Suppressor macrophage (primary cell): ENCODE measurements at regions not wholly inside any gene's neighbourhood (a gene's known extent, or its start where the extent isn't known, plus 50 kb on each side); places are given as distances from the start of the nearest gene placed in this dataset.
"Not testable (repeated sequence)": the region's sequence is repeated elsewhere in the genome, so short reads cannot be mapped to it uniquely, and the experiment has no call there.

ENCODE experiments used
- DNase-seq, 4 experiments: peaks; one replicate each; pipeline ENCODE4 v3.0.0-alpha.2; 2020 to 2022

DNA sequence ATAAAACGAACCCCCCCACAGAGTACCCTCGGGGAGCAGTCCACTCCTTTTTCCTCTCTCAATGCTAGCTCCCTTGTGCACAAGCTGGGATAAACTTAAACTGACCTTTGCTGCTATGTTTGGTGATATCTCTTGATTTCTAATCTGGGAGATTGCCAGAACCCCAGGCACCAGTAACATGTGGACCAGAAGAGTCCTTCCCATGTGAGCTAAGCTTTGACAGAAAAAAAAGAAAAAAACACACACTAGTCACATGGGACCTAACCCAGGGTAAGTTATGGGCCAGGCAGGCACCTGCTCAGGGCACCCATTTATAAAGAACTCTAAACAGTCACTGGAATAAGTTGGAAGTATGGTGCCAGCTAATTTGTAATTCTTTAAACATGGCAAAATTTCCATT, 242.6 kb downstream of the EN1 start:
- no peak for DNase-seq

DNA sequence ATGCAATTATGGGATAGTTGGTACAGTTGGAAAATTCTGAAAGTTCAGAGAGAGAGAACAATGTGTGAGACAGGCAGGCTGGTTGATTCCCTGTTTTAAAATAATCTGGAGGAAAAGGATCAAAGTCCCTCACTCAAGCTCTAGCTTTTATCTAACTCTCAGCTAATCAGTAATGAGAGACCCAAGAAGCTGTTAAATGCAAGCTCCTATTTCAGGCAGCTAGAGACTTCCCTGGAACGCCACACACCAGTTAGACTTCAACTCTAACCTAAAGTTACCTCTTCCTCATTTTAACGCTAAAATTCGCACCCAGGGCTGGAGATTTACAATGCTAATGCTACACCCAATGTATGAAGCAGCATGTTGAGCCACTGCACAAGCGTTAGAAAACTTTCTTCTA, 243.1 kb downstream of the EN1 start:
- DNase-seq, result no peak

DNA sequence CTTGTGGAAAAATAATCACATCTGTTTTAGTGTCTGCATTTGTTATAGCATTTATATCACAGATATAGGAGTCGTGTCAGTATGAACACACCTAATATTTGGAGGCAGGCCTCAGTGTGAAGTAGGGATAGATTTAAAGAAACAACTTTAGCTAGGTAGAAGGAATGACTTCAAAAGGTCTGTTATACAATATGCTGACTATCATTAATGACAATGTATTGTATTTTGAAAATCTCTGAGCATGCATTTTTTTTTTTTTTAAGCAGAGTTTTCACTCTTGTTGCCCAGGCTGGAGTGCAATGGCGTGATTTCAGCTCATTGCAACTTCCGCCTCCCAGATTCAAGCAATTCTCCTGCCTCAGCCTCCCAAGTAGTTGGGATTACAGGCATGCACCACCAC, 248.3 kb downstream of the EN1 start:
- DNase-seq, result no peak

DNA sequence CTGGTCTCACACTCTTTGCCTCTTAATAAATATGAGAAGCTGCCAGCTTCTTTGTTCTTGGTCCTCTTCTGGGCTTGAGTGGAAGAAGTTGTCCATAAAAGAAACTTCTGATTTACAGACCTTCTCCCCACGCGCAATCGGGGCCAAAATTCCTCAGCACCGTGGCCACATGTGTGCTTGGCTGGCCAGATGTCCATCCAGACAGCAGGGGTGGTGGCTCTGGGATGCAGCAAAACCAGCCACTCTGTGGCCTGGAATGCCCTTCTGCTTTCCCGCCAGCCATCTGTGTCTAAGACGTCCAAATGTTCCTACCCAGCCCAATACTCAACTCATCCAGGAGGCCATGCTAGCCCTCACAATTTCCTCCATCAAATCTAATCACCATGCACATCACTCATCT, 250.8 kb downstream of the EN1 start:
- DNase-seq, result no peak

DNA sequence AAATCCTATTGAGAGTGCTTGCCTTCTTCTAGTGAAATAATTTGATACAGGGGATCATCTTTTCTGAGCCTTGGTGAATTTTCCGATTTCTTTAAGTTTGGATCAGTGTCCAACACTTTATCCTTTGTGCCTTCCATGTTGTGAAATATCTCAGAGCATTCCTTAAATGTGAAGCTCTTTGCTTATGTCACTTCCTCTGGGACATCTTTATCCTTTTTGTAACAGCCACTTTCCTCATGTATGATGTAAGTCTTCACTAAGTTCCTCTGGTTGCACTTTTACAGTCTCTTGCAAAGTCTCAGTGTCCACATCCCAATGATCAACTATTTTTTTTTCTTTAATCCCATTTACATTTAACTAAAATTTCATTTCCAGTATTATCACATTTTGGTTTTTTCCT, 254.2 kb downstream of the EN1 start:
- no peak for DNase-seq

DNA sequence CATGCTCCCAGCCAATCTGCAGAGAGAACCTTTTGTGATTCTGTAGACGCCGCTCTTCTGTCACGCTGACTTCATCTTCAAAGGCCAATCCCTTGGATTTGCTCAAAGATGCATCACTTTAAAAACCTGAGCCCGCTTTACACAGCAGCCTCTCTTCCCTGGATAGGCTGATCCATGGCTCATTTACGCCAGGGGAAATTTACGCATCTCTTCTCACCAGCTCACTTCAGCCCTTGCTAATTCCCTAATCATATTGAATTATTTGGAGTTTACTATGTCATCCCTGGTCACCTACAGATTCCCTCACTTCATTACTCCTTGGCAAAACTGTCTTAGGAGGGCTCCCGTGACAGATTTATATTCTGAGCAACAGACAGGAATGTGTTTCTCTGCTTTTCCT, 256.2 kb downstream of the EN1 start:
- no peak for DNase-seq

DNA sequence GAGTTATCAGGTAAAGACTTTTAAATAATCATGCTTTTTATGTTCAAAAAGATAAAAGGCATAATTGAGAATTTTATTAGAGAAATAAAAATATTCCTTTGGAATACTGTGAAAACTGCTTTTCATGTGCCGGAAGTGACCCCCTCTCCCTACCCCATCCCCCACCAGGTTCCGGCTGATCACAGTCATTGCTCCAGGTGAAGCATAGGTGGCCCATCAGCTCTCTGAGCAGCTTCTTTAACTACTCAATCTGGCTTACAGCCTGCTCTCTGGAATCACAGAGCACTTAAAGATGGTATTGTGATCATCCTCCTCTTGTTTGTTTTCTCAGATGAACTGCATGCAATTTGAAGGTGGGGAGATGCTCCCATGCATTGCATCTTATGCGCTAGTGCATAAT, 257.7 kb downstream of the EN1 start:
- DNase-seq, result no peak

DNA sequence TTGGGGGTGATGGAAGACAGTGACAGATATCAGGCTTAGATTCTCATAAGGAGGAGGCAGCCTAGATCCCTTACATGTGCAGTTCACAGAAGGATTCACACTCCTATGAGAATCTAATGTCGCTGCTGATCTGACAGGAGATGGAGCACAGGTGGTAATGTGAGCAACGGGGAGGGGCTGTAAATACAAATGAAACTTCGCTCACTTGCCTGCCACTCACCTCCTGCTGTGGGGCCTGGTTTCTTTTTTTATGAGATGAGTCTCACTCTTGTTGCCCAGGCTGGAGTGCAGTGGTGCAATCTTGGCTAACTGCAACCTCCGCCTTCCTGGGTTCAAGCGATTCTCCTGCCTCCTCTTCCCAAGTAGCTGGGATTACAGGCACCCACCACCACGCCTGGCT, 258.6 kb downstream of the EN1 start:
- no peak for DNase-seq

DNA sequence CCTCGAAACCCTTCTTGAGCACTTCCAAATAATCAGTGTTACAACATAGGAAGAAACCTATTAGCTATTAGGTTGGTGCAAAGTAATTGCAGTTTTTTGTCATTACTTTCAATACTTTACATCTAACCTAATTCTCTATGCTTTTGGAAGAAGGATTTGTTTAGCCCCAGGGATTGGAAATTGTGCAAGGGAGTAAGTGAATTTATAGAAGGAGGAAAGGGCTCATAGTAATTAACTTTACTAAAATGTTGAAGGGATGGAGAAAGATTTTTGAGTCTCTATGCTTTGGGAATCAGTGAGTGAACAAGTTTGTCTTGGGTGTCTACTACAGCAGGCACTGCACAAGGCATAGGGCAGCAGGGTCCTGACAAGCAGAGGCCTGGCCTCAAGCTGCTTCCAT, 261.1 kb downstream of the EN1 start:
- no peak for DNase-seq

DNA sequence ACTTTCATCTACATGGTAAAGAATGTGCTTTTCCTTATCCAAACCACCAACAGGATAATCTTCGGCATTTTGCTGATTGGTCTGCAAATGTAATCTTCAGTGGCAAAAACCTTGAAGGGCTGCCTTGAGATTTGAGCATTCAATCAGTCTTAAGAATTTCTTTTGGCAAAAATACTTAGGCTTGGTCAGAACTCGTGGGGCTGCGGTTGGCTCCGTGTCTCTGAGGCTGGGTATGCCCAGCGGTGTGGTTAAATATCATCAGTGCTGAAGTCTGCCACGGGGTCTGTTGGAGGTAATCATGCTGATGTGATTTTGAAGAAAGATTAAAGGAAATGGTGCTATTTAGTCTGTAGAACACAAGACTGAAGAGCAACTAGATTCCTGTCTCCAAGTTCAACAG, 262.6 kb downstream of the EN1 start:
- no peak for DNase-seq

DNA sequence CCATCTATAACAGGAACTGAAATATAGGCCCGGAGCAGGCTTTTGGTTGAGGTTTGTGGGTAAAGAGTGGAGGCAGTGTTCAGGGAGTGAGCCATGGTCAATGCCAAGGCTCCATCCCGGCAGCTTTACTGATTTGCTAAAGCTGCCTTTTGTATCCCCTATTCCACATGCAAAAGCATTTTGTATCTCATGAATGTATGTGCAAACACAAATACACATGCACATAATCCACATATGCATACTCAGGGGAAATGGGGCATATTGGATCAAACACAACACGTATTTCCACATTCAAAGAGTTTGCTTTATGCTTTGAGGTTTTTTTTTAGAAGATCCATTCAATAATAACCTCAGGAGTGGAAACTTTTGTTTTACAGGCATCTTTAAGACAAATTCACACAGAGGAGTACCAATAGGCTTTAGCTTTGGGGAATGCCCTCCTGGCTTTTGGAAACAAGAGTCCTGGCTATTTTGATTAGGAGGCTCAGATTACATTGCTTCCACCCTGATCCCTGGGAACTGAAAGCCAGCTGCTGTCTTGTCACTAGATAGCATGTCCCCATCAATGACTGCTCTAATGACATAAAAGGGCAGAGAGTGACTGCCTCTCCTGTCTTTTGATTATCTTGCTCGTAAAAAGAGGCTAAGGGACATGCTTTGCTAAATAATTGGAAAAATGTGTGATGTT, 263.2 kb downstream of the EN1 start:
- DNase-seq, result no peak

DNA sequence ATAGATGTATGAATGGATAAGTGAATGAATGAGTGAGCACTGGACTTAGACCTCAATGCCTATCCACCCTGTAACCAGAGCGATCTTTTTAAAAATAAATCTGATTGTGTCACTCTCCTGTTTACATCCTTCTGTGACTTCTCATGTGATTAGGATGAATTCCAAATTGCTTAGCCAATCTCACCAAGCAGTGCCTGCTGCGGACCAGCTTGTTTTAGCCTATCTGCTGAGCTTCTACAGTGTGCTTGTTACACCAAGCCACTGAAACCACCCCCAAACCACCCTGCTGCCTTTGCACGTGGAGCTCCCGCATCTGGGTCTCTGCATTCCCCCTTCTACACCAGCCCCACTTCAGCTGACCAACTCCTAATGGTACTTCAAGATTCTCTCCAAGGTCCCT, 265.4 kb downstream of the EN1 start:
- DNase-seq, result no peak

DNA sequence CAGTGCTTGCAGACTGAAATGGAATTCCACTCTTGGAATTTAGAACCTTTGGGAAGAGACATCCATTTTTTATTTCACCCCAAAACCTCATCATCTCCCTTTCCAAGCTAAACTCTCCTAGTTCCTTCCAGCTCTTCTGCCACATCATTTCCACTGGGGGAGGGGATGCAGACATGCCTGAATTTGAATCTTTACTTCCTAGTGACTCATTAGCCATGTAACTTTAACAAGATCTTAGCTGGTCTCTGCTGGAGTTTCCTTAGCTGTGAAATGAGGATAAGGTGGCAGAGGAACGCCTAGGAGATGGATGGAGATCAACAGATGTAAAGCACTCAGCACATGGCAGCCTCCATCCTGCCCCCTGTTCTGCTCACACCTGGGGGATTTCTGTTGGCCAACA, 266.8 kb downstream of the EN1 start:
- DNase-seq, result no peak

DNA sequence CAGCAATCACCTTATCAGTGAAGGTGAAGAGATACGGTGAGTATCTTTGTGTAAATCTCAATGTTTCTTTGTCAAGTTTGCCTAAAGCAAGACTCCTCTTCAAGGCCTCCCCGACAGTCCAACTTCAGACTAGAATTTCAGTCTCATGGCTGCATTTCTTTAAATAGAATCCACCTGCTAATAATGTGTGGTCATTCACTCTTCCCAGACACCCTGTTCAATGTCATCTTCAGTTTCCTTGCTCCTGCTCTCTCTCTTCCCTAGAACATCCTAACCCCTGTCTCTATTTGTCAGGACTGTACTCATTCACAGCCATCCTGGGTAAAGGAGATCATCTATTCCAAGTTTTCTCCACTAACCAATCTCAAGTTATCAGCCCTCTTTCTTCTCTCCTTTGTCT, 267.3 kb downstream of the EN1 start:
- no peak for DNase-seq

DNA sequence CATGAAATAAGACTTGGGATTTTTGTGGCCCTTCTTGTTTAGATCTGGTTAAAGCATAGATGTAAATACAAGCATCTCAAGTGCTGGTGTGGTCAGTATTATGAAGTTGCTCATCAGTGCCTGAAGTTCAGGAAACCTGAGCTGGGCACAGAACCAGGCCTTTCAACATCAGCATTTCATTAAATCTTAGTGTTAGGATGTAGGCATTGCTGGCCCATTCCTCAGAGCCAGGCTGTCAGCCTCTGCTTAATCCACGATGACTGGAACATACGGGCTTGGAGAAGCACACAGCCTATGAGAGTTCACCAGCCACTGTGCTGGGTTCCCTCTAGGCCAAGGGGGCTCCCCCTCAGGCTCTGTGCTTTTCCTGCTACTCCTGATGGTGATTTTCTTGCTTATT, 270.2 kb downstream of the EN1 start:
- no peak for DNase-seq

DNA sequence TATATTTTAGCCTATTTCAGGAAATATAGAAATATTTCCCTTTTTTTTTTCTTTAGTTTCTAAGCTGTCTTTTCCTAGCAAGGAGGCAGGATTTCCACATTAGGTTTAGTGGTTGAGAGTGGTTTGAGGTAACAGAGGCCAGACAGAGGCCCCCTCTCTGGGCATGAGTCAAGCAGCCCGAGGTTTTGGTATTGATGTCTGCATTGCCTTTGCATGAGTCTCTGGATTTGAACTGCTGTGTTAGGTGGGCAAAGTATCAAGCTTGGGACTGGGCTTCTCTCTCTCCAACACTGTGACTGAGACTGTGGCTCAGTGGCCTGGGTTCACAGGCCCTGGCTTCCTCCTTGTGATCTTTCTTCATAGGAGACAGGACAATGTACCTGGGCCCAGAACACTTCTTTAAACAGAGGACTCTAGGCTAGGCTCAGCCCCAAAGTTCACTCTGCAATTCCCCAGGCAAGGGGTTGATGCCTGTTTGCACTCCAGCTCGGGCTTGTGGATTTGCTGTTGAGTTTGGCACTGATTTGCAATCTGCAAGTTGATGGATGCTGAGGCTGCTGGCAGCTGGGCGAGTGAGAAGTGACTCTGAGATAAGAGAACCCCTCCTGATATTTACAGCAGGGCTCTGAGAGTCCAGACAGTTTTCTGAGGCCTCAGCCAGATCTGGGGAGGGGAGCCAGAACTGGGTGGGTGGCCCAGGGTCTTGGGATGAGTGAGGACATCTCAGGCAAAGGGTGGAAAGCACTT, 271.2 kb downstream of the EN1 start:
- no peak for DNase-seq

DNA sequence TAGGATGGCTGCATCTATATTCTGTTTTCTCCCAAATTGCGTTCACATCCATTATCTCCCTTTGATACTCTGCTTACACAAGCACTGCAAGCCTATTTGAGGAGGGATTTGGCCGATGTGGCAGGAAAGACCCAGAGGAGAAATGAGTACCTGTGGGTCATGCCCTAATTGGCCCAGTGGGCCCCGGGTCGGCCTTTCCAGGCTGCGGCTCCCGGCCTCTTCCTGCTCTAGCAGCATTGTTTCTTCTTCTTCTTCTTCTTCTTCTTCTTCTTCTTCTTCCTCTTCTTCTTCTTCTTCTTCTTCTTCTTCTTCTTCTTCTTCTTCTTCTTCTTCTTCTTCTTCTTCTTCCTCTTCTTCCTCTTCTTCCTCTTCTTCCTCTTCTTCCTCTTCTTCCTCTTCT, 275.1 kb downstream of the EN1 start:
- DNase-seq, result not testable (repeated sequence)

DNA sequence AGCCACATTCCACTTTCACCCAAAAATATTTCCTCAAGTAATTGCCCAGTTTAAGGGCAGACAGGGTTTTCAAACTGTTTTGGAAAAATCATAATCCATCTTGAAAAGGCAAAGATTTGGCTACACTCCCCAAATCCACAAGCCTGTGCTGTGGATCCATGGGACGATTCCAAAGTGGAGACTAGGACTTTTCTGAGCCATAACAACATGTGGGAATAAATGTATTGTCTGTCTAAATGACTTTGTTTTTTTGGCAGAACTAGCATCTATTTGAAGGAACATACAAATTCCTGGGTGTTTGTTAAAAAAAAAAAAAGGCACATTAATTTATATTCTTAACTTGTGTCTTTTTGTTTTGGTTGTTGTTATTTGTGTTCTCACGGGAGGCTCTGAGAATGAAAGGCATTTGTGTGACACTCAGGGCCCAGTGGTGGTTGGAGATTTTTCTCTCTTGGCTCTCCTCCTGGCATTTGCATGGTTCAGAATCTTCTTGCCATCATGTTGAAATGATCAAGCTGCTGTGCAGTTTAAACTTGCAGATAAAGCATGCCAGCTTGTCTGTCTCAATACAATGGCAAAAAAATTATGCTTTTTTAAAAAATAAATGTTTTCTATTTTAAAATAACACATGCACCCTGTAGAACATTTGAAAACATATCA, 277.4 kb downstream of the EN1 start:
- DNase-seq, result no peak

DNA sequence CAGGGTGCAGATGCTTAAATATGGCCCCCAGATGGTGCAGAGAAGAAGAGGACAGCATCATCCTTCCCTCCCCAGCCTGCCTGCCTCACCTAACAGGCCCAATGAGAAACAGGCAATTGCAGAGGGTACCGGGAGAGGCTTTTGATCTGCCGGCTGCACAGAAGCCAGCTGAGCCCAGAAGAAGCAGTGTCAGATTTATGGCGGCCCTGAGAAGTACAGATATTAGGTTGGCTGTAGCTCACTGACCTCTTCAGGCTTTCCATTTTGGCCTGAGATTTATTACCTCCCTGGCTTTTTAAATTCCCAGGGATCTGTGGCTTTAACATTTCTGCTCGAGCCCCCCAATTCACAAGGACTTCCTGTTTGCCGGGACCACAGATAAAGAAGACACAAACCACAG, 278.7 kb downstream of the EN1 start:
- no peak for DNase-seq

DNA sequence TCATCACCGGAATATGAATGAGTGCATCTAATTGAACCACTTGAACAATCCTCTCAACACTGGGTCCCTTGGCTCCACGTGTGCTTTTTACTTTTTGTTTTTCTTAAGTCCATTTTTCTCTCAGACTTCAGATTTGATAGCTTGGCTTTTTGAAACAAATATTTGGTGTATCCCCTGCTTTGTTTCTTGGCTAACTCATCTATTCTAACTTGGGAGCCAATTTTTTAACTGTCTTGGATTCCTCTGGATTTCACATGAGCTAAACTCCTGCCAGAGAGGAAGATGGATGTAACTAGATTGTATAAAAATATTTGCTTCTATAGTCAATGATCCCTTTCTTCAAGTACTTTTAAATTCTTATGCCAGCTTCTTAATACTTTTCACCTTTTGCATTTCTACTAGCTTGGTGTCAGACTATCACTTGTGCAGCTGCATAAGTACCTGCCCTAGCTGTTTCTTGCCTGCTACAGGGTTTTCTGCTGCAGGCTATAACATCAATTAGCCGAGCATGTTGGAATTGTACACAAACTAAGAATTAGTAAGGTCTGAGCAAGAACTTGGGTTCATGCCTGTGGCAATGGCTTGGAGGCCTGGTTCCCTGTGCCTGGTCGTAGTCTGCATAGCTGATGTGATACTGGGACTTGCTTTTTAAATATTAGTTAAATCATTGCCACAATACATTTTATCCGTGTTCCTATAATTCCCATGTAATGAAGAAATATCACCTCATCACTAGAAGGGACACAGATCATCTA, 281.5 kb downstream of the EN1 start:
- DNase-seq, result no peak

DNA sequence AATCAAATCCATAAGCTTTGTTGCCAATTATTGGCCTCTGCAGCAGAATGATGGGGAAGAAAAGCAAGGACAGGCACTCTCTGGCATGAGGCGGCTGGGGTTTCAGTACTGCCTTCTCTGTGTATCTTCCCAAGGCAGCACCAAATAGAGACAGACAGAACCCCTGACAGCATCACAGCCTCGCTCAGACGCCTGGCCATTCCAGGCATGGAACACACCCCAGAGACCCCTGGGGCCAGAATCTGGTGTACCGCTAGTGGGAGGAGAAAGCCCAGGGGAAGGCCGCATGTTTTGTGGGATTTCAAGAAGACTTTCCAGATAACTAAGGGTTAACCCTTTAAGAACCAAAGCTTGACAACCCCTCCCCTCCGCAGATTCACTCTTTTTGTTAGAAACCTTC, 282.1 kb downstream of the EN1 start:
- DNase-seq, result no peak

DNA sequence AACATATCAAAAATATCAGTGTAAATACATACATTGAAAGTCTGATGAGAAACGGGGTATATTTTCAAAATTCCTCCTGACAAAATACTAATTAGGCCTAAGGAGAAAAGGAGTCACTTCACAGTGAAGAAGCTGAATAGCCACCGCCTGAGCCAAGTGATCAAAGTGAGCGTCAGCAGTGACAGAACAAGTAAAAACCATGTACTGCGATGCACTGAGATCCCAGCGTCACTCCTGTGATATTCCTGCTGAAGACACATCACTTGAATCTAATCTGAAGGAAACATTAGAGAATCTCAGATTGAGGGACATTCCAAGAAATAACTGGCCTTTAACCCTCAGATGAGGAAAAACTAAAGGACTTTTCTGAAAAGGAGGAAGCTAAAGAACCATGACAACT, 285.3 kb downstream of the EN1 start:
- DNase-seq, result no peak

DNA sequence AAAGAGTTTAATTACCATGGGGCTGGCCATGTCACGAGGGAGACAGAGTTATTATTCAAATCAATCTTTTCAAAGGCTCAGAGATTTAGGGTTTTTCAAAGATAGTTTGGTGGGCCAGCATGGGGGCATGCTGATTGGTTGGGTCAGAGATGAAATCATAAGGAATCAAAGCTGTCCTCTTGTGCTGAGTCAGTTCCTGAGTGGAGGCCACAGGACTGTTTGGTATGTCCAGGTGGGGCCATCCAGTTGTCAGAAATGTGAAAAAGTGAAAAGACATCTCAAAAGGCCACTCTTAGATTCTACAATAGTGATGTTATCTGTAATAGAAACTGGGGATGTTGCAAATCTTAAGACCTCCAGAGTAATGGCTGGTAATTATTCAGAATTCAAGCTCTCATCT, 288.6 kb downstream of the EN1 start:
- DNase-seq, result no peak

DNA sequence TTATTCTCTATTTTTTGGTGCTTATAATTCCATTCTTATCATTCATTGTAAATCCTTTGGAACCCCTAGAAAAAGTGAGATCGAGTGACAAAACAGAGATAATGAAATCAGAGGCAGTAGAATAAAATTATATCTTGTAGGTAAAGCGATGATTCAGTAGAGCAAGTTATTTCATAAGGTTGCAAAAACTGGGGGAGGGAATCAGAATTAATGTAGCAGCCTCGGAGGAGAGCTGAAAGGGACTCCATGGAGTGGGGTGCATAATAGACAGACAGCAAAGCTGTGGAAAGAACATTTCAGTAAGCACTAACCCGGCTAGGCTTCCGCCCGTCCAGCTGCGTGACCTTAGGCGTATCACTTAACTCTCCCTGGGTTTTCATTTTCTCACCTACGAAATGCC, 289.7 kb downstream of the EN1 start:
- DNase-seq, result no peak
